Central memory CD8-positive, alpha-beta T cell (primary cell): ENCODE measurements at regions not wholly inside any gene's neighbourhood (a gene's known extent, or its start where the extent isn't known, plus 50 kb on each side); places are given as distances from the start of the nearest gene placed in this dataset.

ENCODE experiments used
- ATAC-seq: fragments of 150-1000 bp; cut with Tn5 transposase; replicated peaks from 2 replicates; pipeline ENCODE4 v1.10.0; 2022; ENCODE audit warnings: mild to moderate bottlenecking, moderate FRiP score, moderate number of reproducible peaks; ENCODE audit not compliant: poor library complexity, severe bottlenecking; ENCODE audit errors: extremely low read depth
- DNase-seq, 2 donors: peaks; one replicate each; pipeline ENCODE4 v3.0.0; 2021; ENCODE audit warnings: low spot score in 2 of 2
- H3K27ac Mint-ChIP-seq: one replicate; pipeline ENCODE4 v1.8.0; 2022; ENCODE audit warnings: low read depth, mild to moderate bottlenecking, moderate library complexity, mixed read lengths
- H3K27me3 Mint-ChIP-seq: one replicate; pipeline ENCODE4 v1.8.0; 2022; ENCODE audit warnings: mixed read lengths
- H3K36me3 Mint-ChIP-seq: one replicate; pipeline ENCODE4 v1.8.0; 2022; ENCODE audit warnings: mild to moderate bottlenecking, moderate library complexity, mixed read lengths; ENCODE audit not compliant: insufficient read depth
- H3K4me1 Mint-ChIP-seq: one replicate; pipeline ENCODE4 v1.8.0; 2022; ENCODE audit warnings: mixed read lengths
- H3K4me3 Mint-ChIP-seq: one replicate; pipeline ENCODE4 v1.8.0; 2022; ENCODE audit warnings: mild to moderate bottlenecking, moderate library complexity, mixed read lengths
- H3K9me3 Mint-ChIP-seq: one replicate; pipeline ENCODE4 v1.8.0; 2022; ENCODE audit warnings: mixed read lengths

GRCh38 chr14:34113005-34113511 is 162.2 kb upstream of the EGLN3 start:
- ATAC-seq: no peak
- Mint-ChIP-seq H3K36me3 (peaks cover 2% of the 10 kb centered on the region), H3K4me1 (no peaks in the 10 kb centered on the region), H3K27ac (no peak overlapping the region), H3K27me3 (no peaks in the 10 kb centered on the region), H3K9me3 (peaks cover 6% of the 10 kb centered on the region), H3K4me3 (no peak overlapping the region)
- no peak for DNase-seq

GRCh38 chr14:34111953-34112352 is 161.1 kb upstream of the EGLN3 start:
- H3K27ac Mint-ChIP-seq: no peak overlapping the region
- no peak overlapping the region for H3K4me3 Mint-ChIP-seq
- no peaks in the 10 kb centered on the region for H3K4me1 Mint-ChIP-seq
- peaks cover 6% of the 10 kb centered on the region for H3K9me3 Mint-ChIP-seq
- DNase-seq: no peak
- H3K27me3 Mint-ChIP-seq: no peaks in the 10 kb centered on the region
- no peak for ATAC-seq
- no peaks in the 10 kb centered on the region for H3K36me3 Mint-ChIP-seq

GRCh38 chr14:34111505-34111904 is 160.6 kb upstream of the EGLN3 start:
- Mint-ChIP-seq H3K9me3 (peaks cover 6% of the 10 kb centered on the region), H3K4me1 (no peaks in the 10 kb centered on the region), H3K4me3 (no peak overlapping the region), H3K27ac (no peak overlapping the region), H3K36me3 (no peaks in the 10 kb centered on the region), H3K27me3 (no peaks in the 10 kb centered on the region)
- no peak for DNase-seq
- ATAC-seq: no peak

GRCh38 chr14:34110531-34110930 is 159.7 kb upstream of the EGLN3 start:
- no peaks in the 10 kb centered on the region for H3K27me3 Mint-ChIP-seq
- DNase-seq (no peak), ATAC-seq (no peak)
- no peaks in the 10 kb centered on the region for H3K9me3 Mint-ChIP-seq
- no peak overlapping the region for H3K27ac Mint-ChIP-seq
- no peak overlapping the region for H3K4me3 Mint-ChIP-seq
- no peaks in the 10 kb centered on the region for H3K4me1 Mint-ChIP-seq
- H3K36me3 Mint-ChIP-seq: no peaks in the 10 kb centered on the region

GRCh38 chr14:34107441-34107840 is 156.6 kb upstream of the EGLN3 start:
- H3K36me3 Mint-ChIP-seq: no peaks in the 10 kb centered on the region
- no peak overlapping the region for H3K4me3 Mint-ChIP-seq
- H3K27ac Mint-ChIP-seq: no peak overlapping the region
- no peak for ATAC-seq
- H3K27me3 Mint-ChIP-seq: no peaks in the 10 kb centered on the region
- no peaks in the 10 kb centered on the region for H3K9me3 Mint-ChIP-seq
- H3K4me1 Mint-ChIP-seq: no peaks in the 10 kb centered on the region
- no peak for DNase-seq

GRCh38 chr14:34106310-34106709 is 155.4 kb upstream of the EGLN3 start:
- no peaks in the 10 kb centered on the region for H3K27me3 Mint-ChIP-seq
- no peak for DNase-seq
- no peak for ATAC-seq
- no peak overlapping the region for H3K4me3 Mint-ChIP-seq
- H3K36me3 Mint-ChIP-seq: no peaks in the 10 kb centered on the region
- no peaks in the 10 kb centered on the region for H3K9me3 Mint-ChIP-seq
- H3K27ac Mint-ChIP-seq: no peak overlapping the region
- no peaks in the 10 kb centered on the region for H3K4me1 Mint-ChIP-seq

GRCh38 chr14:34104489-34105397 is 153.9 kb upstream of the EGLN3 start:
- Mint-ChIP-seq H3K9me3 (no peaks in the 10 kb centered on the region), H3K27ac (no peak overlapping the region), H3K36me3 (no peaks in the 10 kb centered on the region), H3K4me3 (no peak overlapping the region), H3K4me1 (no peaks in the 10 kb centered on the region), H3K27me3 (no peaks in the 10 kb centered on the region)
- ATAC-seq: no peak
- no peak for DNase-seq

- Mint-ChIP-seq H3K36me3 (no peaks in the 10 kb centered on the region), H3K27ac (no peak overlapping the region), H3K4me3 (no peak overlapping the region), H3K4me1 (no peaks in the 10 kb centered on the region), H3K27me3 (no peaks in the 10 kb centered on the region), H3K9me3 (no peaks in the 10 kb centered on the region)
- DNase-seq: no peak
- no peak for ATAC-seq
Measured at GRCh38 chr14:34103176-34103575, 152.3 kb upstream of the EGLN3 start.

- ATAC-seq (no peak), DNase-seq (no peak)
- Mint-ChIP-seq H3K9me3 (no peaks in the 10 kb centered on the region), H3K4me3 (no peak overlapping the region), H3K36me3 (peaks cover 5% of the 10 kb centered on the region), H3K27me3 (no peaks in the 10 kb centered on the region), H3K4me1 (no peaks in the 10 kb centered on the region), H3K27ac (no peak overlapping the region)
Measured at GRCh38 chr14:34099635-34100034, 148.8 kb upstream of the EGLN3 start.

- no peak overlapping the region for H3K4me3 Mint-ChIP-seq
- peaks cover 5% of the 10 kb centered on the region for H3K36me3 Mint-ChIP-seq
- H3K4me1 Mint-ChIP-seq: no peaks in the 10 kb centered on the region
- DNase-seq: no peak
- no peak overlapping the region for H3K27ac Mint-ChIP-seq
- no peaks in the 10 kb centered on the region for H3K27me3 Mint-ChIP-seq
- ATAC-seq: no peak
- no peaks in the 10 kb centered on the region for H3K9me3 Mint-ChIP-seq
Measured at GRCh38 chr14:34098985-34099349, 148.1 kb upstream of the EGLN3 start.

- Mint-ChIP-seq H3K4me1 (no peaks in the 10 kb centered on the region), H3K27ac (no peak overlapping the region), H3K4me3 (no peak overlapping the region), H3K27me3 (no peaks in the 10 kb centered on the region), H3K9me3 (no peaks in the 10 kb centered on the region), H3K36me3 (peaks cover 5% of the 10 kb centered on the region)
- ATAC-seq (no peak), DNase-seq (no peak)
Measured at GRCh38 chr14:34098045-34098984, 147.4 kb upstream of the EGLN3 start.

- Mint-ChIP-seq H3K4me1 (no peaks in the 10 kb centered on the region), H3K9me3 (no peaks in the 10 kb centered on the region), H3K27me3 (no peaks in the 10 kb centered on the region), H3K4me3 (no peak overlapping the region), H3K27ac (no peak overlapping the region), H3K36me3 (peaks cover 5% of the 10 kb centered on the region)
- no peak for ATAC-seq
- DNase-seq: no peak
Measured at GRCh38 chr14:34097644-34098043, 146.8 kb upstream of the EGLN3 start.
